ENCODE measurements at regions not wholly inside any gene's neighbourhood (a gene's known extent, or its start where the extent isn't known, plus 50 kb on each side); places are given as distances from the start of the nearest gene placed in this dataset.

DNA sequence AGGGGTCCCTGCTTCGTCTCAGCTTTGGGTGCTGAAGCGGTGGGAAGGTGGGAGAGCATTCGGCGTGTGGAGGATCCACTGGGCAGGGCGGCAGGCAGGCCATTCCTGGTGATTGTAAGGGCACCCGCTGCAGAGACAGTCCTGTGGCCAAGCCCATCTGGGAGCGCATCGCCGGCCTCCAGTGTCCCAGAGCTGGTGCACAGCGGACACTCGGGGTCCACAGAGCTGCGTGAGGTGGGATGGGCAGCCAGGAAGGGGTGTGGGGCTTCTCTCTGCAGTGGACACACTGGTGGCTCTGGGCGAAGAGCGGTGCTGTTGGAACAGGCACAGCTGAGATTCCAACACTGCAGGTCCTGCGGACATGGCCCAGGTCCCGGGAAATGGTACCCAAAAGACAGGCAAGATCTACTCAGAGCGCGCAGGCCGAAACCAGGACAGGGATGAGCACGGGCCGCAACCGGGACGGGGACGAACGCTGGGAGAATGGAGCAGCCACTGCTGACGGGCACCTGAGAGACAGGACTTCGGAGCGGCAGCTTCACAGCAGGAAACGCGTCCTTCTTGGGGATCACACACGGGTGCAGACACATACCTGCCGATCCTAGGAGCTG is 188.2 kb downstream of the ERMARD start:
- Histone ChIP-seq H3K36me3 (ENCODE audit: control insufficient read depth in 2 of 2, extremely low read depth in 1 of 2, insufficient read depth in 2 of 2, low read length in 2 of 2) (no peaks in the 10 kb centered on the region), H3K27ac (ENCODE audit: insufficient read depth, low read depth, low read length) (no peak overlapping the region), H3K4me3 (replicated peaks in 1 of 3; ENCODE audit: insufficient read depth in 1 of 3, low read depth in 1 of 3, low read length in 3 of 3) (no peak overlapping the region), H3K4me1 (ENCODE audit: control insufficient read depth, extremely low read depth, insufficient read depth, low read length) (peaks cover 26% of the 10 kb centered on the region), H3K4me2 (ENCODE audit: insufficient read depth, low read length) (no peak overlapping the region), H2AFZ (ENCODE audit: low read depth, low read length) (no peak overlapping the region), H3K9ac (replicated peaks; ENCODE audit: extremely low read depth, insufficient read depth, low read length) (no peak overlapping the region), H3K9me1 (replicated peaks; ENCODE audit: control insufficient read depth, extremely low read depth, insufficient read depth, low read length) (no peaks in the 10 kb centered on the region), H3K79me2 (ENCODE audit: control insufficient read depth, insufficient read depth, low read length) (no peaks in the 10 kb centered on the region), H3K27me3 (ENCODE audit: control insufficient read depth in 2 of 2, insufficient read depth in 2 of 2, low read length in 2 of 2) (no peaks in the 10 kb centered on the region), H3K9me3 (replicated peaks; ENCODE audit: control insufficient read depth, insufficient read depth, low read length) (no peaks in the 10 kb centered on the region), H4K20me1 (replicated peaks; ENCODE audit: control insufficient read depth, extremely low read depth, insufficient read depth, low read length) (no peaks in the 10 kb centered on the region)
- intact Hi-C loops (cut with micrococcal nuclease) = loop anchor here (10.0 kb wide), 1 partner anchor 215 kb away; the partner anchor contains the start of gene PHF10
- no peak for FAIRE-seq
- dilution Hi-C loops (cut with MboI; ENCODE audit: extremely low pct_ligation_motif_present, low sequenced_read_pairs) = no loop called here
- POLR2A ChIA-PET = no interaction called here
- CTCF ChIA-PET = interaction anchor here (1.0 kb wide), 1 partner anchor 108 kb away, joined by 4 read pairs; no protein-coding TSS in a partner anchor
- TF ChIP-seq FOS (IDR thresholded peaks at IDR 0.05; ENCODE audit: borderline replicate concordance, insufficient read depth, low read length) (no peak), CTCF (IDR thresholded peaks at IDR 0.05; ENCODE audit: extremely low read depth in 1 of 2, insufficient read depth in 1 of 2, low read depth in 1 of 2, low read length in 2 of 2) (no peak), POLR2AphosphoS5 (IDR thresholded peaks at IDR 0.05; ENCODE audit: insufficient read depth, low read depth, low read length) (no peak), MYC (IDR thresholded peaks at IDR 0.05; ENCODE audit: low read depth, low read length) (no peak), POLR2A (IDR thresholded peaks at IDR 0.05; ENCODE audit: low read depth, low read length) (no peak), MAX (IDR thresholded peaks at IDR 0.05; ENCODE audit: insufficient read depth, insufficient read length) (no peak)
- no peak for DNase-seq (ENCODE audit: low read depth, low spot score)
- BruUV-seq (replicated peaks) = no TSS peak
